OCI-LY3 (cell line): ENCODE measurements at regions not wholly inside any gene's neighbourhood (a gene's known extent, or its start where the extent isn't known, plus 50 kb on each side); places are given as distances from the start of the nearest gene placed in this dataset.

Experiments used
- CTCF ChIP-seq: fragments of 200-600, 300-600 bp; sonication (generic); IDR thresholded peaks from 2 replicates; pipeline ENCODE4 v1.5.1; 2014; ENCODE audit warnings: antibody characterized with exemption, low read length, low read depth
- EZH2phosphoT487 ChIP-seq: fragments of 200-600 bp; shearing (Covaris generic); IDR thresholded peaks from 2 replicates; pipeline ENCODE4 v1.6.1; 2018; ENCODE audit warnings: antibody characterized with exemption, mixed run types, low read depth

GRCh38 chr1:219837994-219838294 lies 90.4 kb downstream of the SLC30A10 start:
- TF ChIP-seq CTCF (no peak), EZH2phosphoT487 (no peak)
